HG03135 (cell line): ENCODE measurements at regions not wholly inside any gene's neighbourhood (a gene's known extent, or its start where the extent isn't known, plus 50 kb on each side); places are given as distances from the start of the nearest gene placed in this dataset.
"Not testable (repeated sequence)": the region's sequence is repeated elsewhere in the genome, so short reads cannot be mapped to it uniquely, and the experiment has no call there.

Experiments
- ATAC-seq: cut with Tn5 transposase; IDR thresholded peaks from one replicate; pipeline ENCODE4 v1.9.1; 2021; ENCODE audit warnings: mild to moderate bottlenecking, moderate library complexity; ENCODE audit not compliant: unreplicated experiment

DNA sequence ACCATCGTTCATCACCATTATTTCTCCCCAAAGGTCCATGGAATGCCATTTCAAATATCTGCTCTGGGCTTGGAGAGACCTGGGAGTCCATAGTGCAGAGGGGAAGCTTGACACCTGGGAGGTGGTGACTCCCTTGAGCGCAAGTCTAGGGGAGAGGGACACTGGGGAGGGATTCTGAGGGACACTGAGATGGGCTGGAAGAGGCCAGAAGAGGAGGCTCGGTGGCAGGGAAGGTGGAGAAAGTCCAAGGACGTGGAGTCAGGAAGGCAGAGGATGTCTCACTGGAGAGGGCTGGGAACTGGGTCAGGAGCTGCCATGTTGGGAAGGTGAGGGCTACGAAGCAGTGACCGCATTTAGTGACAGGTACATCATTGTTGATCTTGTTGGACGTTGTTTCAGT is 160.3 kb upstream of the MVB12B start:
- no peak for ATAC-seq

DNA sequence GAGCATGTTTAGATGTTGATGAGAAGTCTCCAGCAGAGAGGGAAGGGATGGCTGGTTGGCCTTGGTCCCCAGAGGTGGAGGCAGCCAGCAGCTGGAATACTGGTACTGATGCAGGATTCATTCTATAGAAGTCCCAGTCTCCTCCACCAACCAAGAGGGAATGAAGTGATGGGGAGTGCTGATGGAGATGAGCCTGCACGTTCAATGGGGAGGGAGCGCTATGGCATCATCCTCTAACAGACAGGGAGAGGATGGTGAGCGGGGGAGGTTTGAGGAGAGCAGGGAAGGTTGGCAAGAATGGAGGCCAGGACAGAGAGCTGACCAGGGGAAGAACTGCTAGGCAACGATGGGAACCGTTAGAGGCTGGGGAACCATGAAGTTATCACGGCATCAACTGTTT is 159.8 kb upstream of the MVB12B start:
- ATAC-seq: no peak

DNA sequence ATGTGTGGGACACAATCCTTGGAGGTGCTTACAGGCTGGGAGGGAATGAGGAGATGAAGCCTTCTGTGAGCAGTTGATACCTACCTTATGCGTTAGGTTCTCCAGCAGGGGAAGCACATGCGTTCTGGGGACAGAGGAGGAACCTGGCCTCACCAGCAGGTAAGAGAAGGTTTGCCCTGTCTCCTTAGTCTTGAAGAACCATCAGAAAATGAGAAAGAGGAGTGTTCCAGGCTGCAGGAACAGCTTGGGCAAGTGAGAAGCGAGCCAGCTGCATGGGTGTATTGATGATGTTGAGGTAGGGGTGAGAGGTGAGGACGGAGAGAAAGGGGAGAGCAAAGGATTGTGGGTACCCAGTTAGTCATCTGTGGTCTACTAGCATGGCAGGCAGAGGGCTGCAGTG is 156.9 kb upstream of the MVB12B start:
- ATAC-seq: no peak

DNA sequence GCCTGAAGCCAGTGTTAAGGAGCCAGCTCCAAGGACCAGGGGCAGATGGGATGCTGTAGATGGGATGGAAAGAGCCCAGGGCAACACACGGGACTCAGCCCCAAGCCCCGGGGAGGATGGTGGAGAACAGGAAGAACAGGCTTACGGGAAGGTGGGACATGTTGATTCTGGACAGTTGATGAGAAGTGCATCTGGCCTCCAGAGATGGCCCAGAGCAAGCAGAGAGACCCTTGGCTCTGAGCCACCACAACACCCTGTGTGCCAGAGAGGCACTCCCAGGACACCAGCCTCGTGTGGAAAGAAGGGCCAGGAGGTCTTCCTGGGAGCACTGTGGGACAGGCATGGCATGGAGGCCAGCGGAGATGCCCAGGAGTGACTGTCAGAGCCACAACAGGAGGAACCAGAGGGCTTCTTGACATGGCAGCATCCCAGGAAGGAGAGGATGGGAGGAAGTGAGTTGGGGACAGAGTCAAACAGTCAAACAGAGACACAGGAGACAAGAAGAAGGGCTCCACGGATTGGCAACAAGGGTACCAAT is 156.3 kb upstream of the MVB12B start:
- no peak for ATAC-seq

DNA sequence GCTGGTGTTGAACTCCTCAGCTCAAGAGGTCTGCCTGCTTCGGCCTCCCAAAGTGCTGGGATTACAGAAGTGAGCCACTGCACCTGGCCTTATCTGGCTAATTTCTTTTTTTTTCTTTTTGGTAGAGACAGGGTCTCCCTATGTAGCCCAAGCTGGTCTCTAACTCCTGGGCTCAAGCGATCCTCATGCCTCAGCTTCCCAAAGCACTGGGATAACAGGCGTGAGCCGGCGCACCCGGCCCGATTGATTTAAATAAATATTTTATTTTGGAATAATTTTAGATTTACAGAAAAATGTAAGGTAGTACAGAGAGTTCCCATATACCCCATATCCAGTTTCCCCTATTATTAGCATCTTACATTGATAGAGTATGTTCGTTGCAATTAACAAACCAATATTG is 155.0 kb upstream of the MVB12B start:
- no peak for ATAC-seq

DNA sequence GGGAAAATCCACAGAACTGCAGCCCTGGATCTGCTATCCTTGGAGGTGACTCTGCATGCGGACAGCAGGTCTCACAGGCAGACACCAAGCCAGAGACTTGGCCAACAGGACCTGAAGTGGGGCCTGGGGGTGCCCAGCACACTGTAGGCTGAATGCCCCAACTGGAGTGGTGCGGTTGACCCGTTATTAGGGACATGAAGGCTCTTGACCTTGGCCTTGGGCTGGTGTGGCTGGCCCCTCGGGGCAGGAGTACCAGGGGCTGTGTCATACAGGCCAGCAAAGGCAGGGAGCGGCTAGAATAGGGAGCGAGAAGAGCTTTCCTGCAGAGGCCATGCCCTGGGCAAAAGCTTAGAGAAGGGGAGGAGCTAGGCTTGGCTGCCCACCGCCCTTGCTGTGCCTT is 153.2 kb upstream of the MVB12B start:
- no peak for ATAC-seq

DNA sequence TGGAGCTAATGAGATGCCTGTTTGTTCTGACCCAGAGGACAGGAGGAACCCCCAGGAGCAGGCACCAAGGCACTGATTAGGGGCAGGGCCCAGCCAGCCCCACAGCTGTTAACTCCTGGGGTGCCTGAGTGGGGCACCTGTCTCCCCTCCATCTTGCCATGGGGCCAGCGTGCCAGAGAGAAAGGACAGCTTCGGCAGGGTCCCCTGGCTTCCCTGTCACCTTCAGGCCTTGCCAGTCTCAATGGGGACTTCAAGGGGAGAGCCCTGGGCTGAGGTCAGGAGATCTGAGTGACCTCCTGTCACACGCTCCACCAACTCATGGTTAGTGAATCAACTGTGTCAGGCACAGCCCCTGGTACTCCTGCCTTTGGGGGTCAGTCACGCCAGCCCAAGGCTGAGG is 152.7 kb upstream of the MVB12B start:
- no peak for ATAC-seq

DNA sequence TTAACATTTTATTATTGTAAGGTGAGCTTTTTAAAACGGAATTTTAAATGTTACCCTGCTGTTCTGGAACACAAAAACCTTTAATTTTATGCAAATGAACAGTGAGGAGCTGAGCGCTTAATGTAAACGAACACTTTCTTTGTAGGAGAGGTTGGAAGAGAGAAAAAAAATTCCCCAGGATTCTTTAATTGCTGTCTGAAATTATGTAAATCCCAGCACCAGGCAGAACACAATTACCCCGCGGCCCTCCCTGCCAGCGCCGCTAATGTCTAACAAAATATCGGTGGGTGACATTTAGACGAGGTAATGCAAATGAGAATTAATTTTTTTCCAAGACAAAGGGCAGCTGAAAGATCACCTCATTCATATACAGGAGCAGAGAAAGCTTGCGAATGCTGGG is 143.4 kb upstream of the MVB12B start:
- ATAC-seq: no peak

DNA sequence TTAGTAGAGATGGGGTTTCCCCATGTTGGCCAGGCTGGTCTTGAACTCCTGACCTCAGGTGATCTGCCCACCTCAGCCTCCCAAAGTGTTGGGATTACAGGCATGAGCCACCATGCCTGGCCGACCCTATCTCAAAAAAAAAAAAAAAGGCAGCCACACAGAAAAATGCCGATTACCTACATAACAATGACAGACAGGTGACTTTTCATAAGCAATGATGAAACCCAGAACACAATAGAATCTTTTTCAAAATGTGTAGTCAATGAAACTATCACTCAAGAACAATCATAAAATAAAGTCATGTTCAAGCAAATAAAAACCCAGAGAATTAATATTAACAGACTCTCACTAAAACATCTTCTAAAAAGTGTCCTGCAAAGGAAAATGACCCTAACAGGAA is 135.6 kb upstream of the MVB12B start:
- ATAC-seq: not testable (repeated sequence)

DNA sequence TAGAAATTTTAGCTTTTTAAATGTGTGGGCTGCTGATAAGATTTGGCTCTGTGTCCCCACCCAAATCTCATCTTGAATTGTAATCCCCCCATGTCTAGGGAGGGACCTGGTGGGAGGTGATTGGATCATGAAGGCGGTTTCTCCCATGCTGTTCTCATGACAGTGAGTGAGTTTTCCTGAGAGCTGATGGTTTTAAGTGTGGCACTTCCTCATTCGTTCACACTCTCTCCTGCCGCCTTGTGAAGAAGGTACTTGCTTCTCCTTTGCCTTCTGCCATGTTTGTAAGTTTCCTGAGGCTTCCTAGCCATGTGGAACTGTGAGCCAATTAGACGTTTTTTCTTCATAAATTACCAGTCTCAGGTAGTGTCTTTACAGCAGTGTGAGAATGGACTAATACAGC is 127.8 kb upstream of the MVB12B start:
- ATAC-seq: no peak

DNA sequence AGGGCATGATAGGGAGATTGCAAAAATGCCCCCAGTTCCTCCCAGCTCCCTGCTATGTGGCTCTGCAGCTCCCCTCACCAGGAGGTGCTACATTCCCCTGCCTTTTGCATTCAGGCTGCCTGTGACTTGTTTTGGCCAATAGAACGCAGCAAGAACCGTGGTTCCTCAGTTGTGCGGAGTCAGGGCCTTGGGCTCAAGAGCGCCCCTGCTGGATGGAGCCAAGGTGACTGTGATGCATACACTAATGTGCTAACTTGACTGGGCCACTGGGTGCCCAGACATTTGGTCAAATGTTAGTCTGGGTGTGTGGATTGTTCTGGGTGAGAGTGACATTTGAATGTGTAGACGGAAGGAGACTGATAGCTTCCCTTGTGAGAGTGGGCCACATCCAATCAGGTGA is 123.3 kb upstream of the MVB12B start:
- no peak for ATAC-seq

DNA sequence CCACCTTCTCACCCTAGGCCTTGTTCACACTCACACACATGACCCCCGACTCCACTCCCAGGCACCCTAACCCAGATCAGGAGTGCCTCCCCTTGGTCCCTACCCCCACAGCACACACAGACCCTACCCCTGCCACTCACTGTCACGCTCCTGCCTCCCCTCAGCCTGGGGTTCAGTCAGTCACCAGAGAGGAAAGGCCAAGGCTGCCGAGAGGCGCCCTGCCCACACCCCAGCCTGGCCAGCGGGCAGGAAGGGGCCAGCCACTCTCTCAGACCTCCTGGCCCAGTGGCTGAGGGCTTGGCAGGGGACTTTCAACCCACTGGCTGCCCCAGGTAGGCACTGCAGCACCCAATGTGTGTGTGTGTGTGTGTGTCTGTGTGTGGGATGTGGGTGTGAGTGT is 122.4 kb upstream of the MVB12B start:
- ATAC-seq: no peak

DNA sequence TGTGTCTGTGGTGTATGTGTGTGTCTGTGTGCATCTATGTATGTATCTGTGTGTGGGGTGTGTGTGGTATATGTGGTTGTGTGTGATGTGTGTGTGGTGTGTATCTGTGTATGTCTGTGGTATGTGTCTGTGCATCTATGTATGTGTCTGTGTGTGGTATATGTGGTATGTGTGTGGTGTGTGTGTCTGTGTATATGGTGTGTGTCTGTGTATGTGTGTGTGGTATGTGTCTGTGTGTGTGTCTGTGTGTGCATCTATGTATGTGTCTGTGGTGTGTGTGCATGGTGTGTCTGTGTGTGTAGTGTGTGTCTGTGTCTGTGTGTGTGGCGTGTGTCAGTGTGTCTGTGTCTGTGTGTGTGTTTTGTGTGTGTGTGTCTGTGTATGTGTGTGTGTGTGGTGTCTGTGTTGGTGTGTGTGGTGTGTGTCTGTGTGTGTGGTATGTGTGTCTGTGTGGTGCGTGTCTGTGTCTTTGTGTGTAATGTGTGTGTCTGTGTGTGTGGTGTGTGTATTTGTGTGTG is 121.9 kb upstream of the MVB12B start:
- ATAC-seq: no peak

DNA sequence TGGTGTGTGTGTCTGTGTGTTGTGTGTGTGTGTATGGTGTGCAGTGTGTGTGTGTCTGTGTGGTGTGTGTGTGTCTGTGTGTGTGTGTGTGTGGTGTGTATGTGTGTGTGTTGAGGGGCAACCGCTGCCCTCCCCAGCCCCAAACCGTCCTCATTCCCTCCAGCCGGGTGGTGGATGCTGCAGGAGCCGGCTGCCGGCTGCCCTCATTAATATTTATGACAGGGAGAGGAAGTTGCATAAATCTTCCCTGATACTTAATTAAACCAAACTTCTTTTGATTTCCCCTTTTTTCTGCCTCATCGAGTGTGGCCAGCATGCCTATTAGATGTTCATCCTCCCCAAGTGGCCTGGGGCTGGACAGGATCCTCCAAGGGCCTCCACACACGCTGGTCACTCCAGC is 121.4 kb upstream of the MVB12B start:
- no peak for ATAC-seq

DNA sequence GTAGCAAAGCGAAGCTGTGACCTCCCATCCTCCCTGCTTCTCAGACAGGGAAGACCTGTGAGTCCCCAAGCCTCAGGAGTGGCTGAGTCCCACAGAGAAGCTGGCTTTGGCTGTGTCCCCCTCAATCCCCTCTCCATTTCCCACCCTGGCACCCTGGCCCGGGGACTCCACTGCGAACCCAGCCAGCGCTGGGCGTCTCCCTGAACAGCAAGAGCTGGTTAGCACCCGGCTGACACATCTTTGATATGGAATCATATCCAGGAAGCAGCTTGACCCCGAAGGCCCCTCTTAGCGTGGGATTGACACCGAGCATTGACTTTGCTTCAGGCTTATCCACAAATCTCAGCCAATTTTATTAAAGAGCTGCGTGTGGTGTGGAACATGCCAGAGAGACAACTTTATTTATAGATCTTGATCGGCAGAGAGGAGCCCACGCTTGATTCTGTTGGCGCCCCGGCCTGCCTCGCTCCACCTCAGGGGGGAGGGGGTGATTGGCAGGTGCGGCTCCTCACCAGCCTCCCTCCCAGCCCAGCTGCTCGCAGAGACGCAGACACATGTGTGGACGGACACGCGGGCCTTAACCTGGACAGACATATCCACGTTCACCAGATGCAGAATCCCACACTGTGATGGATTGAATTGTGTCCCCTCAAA is 120.7 kb upstream of the MVB12B start:
- no peak for ATAC-seq

DNA sequence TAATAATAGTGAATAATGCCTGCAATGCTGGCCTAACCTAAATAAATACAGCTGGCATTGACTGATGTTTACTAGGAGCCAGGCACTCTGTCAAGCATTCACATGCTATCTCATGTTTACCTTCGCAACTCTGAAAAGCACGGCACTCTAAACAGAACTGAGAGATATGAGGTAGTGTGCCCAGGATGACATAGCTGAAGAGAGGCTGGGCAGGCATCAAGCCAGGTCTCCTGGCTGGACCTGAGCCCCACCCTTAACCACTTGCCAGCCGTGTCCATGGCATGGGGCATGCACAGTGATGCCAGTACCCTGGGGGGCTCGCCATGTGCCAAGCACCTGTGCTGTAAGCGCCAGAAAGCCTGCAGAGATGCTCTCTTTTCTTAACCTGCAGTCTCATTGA is 119.4 kb upstream of the MVB12B start:
- no peak for ATAC-seq

DNA sequence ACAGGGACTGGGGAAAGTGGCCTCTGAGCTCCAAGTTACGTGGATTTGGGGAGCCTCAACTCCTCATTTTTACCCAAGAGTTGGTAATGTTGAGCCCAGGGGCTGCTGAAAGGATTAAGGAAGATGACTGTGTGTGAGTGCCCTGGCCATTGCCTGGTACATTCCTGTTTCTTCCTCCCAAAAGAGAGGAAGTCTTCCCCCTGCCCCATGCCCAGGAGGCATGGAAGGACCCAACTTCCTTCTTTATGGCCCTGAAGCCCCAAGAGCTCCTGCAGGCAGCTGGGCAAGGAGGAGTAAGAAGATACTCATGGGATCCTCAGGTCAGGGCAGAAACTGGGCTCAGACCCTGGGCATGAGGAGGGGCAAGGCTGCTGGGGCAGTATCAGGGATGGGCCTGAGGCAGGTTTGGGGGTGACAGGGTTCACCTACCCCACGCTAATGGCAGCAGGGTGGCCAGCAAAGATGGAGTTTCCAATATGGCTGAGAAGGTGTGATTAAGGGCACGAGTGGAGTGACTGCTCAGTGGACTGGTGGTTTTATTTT is 118.3 kb upstream of the MVB12B start:
- no peak for ATAC-seq

DNA sequence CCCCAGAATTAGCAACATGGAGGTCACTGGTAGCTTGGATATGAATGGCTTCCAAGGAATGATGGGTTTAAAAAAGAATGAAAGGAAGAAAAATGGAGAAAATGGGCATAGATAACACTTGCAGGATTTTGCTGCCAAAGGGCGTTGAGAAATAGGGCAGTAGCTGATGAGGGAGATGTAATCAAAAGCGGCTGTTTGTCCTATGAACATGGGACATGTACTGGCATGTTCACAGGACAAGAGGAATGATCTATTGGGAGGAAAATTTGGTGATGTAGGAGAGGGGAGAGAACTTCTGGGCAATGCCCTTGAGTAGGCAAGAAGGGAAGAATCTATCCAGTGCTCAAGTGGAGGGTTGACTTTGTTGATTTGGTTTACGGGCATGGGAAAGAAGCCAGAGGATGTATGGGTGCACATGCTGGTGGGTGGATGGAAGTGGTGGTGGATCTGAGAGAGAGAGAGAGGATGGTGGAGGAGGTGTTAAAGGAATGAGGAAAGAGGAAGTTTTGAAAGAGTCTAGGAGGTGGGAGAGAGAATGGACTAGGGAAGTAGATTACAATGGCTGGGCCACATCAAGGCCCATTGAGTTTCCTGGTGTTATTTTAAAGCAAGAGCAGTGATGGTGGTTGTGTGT is 115.1 kb upstream of the MVB12B start:
- no peak for ATAC-seq

DNA sequence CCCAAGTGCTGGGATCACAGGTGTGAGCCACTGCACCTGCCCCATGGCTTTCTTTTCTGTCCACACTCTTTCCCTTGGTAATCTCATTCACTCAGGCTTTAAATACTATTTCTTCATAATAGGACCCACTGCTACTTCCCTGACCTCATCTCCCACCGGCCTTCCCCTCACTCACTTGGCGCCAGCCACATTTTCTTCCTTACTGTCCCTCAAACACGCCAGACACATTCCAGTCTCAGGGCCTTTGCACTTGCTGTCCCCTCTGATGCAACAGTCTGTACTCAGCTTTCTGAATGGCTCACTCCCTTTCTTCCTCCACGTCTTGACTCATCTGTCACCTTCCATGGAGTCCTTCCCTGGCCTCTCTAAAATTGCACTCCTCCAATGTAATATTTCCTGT is 111.1 kb upstream of the MVB12B start:
- ATAC-seq: no peak

DNA sequence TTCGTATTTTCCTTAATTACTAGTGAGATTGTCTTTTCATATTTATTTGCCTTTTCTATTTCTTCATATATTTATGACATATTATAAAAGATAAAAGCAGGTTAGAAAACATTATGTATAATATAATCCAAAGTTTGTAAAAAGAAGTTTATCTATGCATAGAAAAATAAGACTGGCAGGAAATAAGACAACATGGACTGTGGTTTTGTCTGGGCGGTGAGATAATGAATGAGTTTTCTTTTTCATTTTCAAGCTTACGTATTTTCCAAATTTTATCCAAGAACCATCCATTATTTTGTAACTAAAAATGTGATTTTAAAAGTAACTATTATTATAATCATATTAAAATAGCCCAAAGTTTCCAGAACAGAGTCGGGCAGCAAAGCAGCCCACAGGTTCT is 109.8 kb upstream of the MVB12B start:
- no peak for ATAC-seq

DNA sequence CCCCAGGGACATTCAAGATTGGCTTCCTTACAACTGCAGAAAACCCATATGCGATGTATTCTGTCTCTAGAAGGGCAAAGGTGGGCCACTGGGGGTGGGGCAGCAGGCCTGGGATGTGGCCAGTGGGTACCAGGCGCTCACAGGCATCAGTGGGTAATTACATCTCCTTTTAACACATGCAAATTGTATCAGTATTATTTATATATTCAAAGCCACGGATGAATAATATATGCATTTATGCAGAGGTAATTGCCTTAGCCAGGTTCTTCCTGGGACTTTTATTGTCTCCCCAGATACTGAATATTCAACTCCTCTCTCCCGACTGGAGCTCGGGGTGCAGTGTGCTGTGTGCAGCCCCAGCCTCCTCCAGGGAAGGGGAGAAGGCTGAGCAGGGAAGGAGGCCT is 109.4 kb upstream of the MVB12B start:
- ATAC-seq: no peak

DNA sequence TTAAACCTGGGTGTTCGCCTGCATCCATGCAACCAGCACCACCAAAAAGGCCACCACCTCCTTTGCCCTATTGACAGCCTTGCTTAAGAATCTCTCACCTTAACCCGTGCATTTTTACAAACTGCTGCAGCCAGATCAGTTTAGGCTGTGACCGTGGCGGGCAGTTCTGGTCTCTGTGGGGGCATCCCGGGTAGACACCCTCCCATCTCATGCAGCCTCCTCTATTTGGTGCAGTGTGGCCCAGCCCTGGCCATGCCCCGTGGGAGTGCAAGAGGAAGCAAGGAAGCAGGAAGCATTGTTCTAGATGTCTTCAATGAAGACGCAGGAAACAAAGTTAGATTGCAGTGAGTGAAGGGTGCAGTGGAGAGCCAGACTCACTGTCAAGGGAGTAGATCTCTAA is 108.8 kb upstream of the MVB12B start:
- ATAC-seq: no peak
